ENCODE measurements at regions not wholly inside any gene's neighbourhood (a gene's known extent, or its start where the extent isn't known, plus 50 kb on each side); places are given as distances from the start of the nearest gene placed in this dataset.
"Not testable (repeated sequence)": the region's sequence is repeated elsewhere in the genome, so short reads cannot be mapped to it uniquely, and the experiment has no call there.

DNA sequence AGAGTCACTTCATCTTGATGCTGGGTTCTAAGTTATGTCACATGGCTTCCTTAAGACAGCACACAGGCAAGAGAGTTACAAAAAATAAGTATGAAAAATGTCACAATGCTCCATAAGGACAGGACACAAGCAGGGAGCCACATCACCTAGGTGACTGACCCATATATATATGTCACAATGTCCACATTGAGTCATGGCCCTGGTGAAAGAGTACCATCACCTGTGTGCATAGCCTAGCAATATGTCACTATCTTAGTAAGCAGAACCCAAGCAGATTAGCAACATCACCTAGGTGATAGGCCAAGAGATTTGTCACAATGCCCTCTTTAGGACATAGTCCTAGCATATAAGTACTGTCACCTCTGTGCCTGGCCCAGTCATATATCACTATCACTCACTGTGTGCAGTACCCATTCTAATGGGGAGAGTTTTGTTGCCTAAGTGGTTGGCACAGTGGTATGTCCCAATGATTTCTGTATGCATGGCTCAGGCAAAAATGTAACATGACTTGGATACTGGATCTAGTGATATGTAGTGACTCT is 1012.0 kb upstream of the AMELY start:
- in situ Hi-C loops (cut with HindIII; ENCODE audit: low sequenced_read_pairs): no loop called here
- DNase-seq (ENCODE audit: low spot score): no peak

DNA sequence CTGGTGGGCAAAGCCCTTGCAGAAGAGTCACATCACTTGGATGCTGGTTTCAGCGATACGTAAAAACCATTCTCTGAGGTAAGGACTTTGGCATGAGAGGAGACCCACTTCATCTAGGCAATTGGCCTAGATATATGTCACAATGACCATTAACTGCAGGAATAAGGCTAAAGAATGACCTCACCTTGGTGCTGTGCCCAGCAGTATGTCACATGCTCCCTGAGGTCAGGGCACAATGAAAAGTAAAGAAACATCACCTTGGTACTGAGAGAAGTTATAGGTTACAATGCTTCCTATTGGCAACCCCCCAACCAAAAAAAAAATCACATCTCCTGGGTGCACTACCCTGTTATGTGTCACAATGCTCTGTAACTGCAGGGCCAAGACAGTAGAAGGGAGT is 1008.8 kb upstream of the AMELY start:
- no peak for DNase-seq (ENCODE audit: low spot score)
- in situ Hi-C loops (cut with HindIII; ENCODE audit: low sequenced_read_pairs): no loop called here

- DNase-seq (ENCODE audit: low spot score): no peak
- in situ Hi-C loops (cut with HindIII; ENCODE audit: low sequenced_read_pairs): no loop called here
Measured at GRCh38 chrY:7888506-7888905, 977.0 kb upstream of the AMELY start.

DNA sequence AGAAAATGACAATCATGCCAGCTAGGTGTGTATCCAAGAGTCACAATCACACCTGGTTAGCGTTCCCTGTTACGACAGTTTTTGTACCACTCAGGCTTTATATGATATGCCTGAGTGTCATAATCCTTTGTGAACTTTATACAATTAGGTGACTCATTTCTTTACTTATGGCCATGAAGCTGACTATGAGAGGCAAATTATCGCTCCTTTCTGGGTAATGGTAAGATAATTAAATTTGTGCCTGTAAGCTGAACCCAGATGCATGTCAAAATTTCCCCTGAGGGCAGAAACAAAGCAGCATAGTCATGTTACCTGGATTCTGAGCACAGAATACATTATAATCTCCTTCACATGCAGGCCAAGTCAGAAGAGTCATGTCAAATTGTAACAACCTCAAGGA is 970.1 kb upstream of the AMELY start:
- in situ Hi-C loops (cut with HindIII; ENCODE audit: low sequenced_read_pairs): no loop called here
- DNase-seq (ENCODE audit: low spot score): no peak

DNA sequence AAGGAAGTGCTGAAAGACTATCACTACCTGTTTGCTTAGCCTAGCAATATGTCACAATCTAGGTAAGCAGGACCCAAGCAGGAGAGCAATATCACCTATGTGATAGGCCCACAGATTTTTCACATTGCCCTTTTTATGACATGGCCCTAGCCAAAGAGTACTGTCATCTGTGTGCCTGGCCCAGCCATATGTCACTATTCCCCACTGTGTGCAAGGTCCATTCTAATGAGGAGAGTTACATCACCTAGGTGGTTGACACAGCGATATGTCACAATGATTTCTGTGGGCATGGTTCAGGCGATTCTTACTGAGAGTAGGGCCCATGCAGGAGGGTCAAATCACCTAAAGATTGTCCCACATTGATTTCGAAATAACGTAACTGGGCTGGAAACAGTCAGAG is 967.7 kb upstream of the AMELY start:
- in situ Hi-C loops (cut with HindIII; ENCODE audit: low sequenced_read_pairs): no loop called here
- DNase-seq (ENCODE audit: low spot score): peak; percentile 64

- in situ Hi-C loops (cut with HindIII; ENCODE audit: low sequenced_read_pairs): no loop called here
Measured at GRCh38 chrY:7878719-7879118, 967.2 kb upstream of the AMELY start.

DNA sequence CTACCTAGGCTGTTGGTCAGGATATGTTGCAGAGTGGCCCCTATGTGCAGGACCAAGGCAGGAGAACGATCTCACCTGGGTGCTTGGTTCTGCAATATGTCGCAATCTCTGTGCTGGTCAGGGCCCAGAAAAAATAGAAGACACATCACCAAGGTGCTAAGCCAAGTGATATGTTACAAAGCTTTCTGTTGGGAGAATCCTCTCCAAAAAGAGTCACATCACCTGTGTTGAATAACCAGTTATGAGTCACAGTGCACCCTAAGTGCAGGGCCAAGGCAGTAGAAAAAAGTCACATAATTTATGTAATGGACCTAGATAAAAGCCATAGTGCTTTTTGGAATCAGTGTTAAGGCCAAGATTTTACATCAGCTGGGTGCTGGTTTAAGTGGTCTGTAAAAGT is 965.9 kb upstream of the AMELY start:
- DNase-seq (ENCODE audit: low spot score): no peak
- in situ Hi-C loops (cut with HindIII; ENCODE audit: low sequenced_read_pairs): no loop called here

More at GRCh38 chrY:7878719-7879118, 967.2 kb upstream of the AMELY start:
- DNase-seq (ENCODE audit: low spot score): no peak

DNA sequence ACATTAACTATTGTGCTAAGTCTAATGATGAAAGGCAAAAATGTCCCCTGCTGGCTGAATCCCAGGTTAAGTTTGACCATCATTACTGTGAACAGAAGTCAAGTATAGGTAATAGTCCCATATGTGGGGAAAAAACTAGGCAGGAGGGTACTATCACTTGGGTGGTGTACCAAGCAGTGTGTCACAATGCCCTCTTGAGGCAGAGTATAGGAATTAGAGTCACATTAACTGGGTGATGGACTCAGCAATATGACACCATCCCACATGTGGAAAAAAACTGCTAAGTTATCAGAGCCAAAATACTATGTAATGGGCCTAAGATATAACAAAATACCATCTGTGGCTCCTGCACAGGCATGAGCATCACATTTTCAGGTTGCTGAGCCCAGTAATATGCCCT is 962.5 kb upstream of the AMELY start:
- in situ Hi-C loops (cut with HindIII; ENCODE audit: low sequenced_read_pairs): no loop called here
- DNase-seq (ENCODE audit: low spot score): peak; percentile 59

DNA sequence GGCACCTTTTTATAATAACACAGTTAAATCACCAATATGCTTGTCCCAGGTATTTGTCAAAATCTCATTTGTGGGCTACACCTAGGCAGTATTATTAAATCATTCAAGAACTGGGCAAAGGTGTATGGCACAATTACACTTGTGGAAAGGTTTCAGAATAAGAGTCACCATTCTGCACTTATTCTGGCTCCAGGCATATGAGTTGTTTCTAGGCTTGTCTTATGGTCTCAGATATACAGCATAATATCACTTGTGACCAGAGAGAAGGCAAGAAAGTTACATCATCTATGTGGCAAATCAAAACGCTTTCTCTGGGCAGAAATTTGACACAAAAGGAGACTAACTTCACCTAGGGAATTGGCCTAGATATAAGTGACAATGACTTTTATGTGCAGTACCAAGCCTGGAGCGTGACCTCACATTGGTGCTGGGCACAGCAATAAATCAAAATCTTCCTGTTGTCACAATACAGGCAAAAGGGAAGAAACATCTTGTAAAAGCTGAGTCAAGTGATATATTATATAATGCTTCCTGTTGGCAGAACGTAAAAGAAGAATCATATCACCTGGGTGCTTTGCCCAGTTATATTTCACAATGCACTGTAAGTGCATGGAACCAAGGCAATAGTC is 959.9 kb upstream of the AMELY start:
- DNase-seq (ENCODE audit: low spot score): no peak
- in situ Hi-C loops (cut with HindIII; ENCODE audit: low sequenced_read_pairs): no loop called here

DNA sequence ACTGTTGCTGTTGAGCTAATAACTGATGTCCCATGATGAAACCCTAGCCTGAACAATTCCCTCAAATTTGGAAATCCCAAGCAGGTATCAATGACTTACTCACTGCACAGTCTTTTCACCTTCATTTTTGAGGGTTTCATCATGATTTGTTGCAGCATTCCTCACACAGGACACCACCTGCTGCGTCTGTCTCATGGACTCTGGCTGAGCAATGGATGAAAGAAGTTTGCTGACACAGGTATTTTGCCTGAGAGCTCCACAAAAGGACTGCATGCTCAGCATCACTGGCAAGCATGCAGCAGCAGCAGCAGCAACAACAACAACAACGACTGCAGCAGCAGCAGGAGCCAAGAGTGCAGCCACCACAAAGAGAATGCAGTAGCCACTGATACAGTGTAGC is 955.4 kb upstream of the AMELY start:
- DNase-seq (ENCODE audit: low spot score): no peak
- in situ Hi-C loops (cut with HindIII; ENCODE audit: low sequenced_read_pairs): no loop called here

GRCh38 chrY:7860781-7861614 is 949.4 kb upstream of the AMELY start:
- in situ Hi-C loops (cut with HindIII; ENCODE audit: low sequenced_read_pairs): no loop called here
- DNase-seq (ENCODE audit: low spot score): peak; percentile 65

DNA sequence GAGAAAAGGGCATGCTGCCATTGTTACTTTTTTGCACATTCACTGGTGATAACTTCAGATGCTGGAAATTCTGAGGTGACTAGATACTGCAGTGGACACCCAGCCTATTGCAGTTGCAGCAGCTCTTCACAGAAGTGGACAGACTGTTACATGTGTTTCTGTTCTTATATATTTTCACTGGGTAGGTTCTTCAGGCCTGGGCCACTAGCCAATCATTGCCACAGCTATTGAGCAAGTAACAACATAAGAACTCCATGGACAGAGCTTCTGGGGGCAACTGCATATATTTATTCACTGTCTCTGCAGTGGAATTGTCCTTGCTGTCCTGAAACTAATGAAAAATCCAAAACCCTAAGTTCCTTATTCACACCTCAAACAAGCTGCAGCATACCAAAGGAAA is 938.6 kb upstream of the AMELY start:
- in situ Hi-C loops (cut with HindIII; ENCODE audit: low sequenced_read_pairs): no loop called here
- DNase-seq (ENCODE audit: low spot score): no peak

GRCh38 chrY:7845776-7846175 is 934.2 kb upstream of the AMELY start:
- DNase-seq (ENCODE audit: low spot score): no peak
- in situ Hi-C loops (cut with HindIII; ENCODE audit: low sequenced_read_pairs): no loop called here

- DNase-seq (ENCODE audit: low spot score): peak; percentile 74
- in situ Hi-C loops (cut with HindIII; ENCODE audit: low sequenced_read_pairs): no loop called here
Measured at GRCh38 chrY:7837046-7837445, 925.5 kb upstream of the AMELY start.

DNA sequence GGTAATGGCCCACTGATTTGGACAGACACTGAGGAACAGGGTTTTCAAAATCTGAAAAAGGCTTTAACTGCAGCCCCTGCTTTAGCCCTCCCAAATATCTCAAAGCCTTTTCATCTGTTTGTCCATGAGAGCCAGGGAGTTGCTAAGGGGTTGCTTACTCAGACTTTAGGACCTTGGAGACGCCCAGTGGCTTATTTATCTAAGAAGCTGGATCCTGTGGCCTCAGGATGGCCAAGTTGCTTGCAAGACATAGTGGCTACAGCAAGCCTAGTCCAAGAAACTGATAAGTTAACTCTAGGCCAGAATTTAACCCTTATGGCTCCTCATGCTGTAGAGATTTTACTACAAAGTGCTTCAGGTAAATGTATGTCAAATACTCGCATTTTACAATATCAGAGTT is 924.8 kb upstream of the AMELY start:
- in situ Hi-C loops (cut with HindIII; ENCODE audit: low sequenced_read_pairs): no loop called here
- DNase-seq (ENCODE audit: low spot score): no peak

- in situ Hi-C loops (cut with HindIII; ENCODE audit: low sequenced_read_pairs): no loop called here
- no peak for DNase-seq (ENCODE audit: low spot score)
Measured at GRCh38 chrY:7835416-7835815, 923.9 kb upstream of the AMELY start.

DNA sequence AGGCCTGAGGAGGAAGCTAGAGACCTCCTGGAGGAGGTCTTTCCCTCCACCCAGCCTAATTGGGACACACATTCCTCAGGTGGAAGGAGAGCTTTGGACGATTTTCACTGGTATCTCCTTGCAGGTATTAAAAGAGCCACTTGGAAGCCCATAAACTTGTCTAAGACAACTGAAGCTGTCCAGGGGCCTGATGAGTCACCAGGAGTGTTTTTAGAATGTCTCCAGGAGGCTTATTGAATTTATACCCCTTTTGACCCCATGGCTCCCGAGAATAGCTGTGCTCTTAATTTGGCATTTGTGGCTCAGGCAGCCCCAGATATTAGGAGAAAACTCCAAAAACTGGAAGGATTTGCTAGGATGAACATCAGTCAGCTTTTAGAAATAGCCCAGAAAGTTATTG is 922.7 kb upstream of the AMELY start:
- DNase-seq (ENCODE audit: low spot score): no peak
- in situ Hi-C loops (cut with HindIII; ENCODE audit: low sequenced_read_pairs): no loop called here

GRCh38 chrY:7830881-7831280 is 919.3 kb upstream of the AMELY start:
- DNase-seq (ENCODE audit: low spot score); in situ Hi-C loops (cut with HindIII; ENCODE audit: low sequenced_read_pairs): not testable (repeated sequence)

DNA sequence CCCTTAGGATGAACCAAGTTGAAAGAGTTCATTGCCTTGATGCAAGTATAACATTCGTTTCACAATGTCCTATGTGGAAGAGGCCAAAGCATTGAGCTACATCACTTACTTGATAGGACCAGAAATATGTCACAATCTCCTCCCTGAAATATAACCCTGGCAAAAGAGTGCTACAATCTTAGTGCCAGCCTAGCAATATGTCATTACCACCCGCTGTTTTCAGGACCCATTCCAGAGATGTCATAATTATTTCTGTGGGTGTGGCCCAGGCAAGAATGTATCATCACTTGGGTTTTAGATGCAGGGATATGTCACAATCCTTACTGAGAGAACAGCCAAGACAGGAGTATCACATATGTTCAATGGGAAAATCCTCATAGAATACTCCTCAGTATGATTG is 915.0 kb upstream of the AMELY start:
- peak; percentile 23 for DNase-seq (ENCODE audit: low spot score)
- in situ Hi-C loops (cut with HindIII; ENCODE audit: low sequenced_read_pairs): no loop called here

DNA sequence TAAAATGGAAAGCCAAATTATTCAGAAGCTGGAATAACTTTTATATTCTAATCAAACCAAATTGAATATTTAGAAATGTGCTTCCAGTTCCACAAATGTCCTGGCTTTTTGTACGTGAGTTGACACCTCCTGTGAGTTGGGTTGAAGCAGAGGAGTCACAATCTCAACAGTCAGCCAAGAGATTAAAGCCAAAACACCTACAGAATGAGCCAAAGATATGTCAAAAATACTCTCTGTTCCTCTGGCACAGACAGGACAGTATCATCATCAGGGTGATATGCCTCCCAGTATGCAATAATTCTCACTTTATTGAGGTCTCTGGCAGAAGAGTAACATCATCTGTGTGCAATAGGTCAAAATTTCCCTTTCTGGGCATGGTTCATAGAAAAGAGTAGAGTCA is 914.3 kb upstream of the AMELY start:
- peak; percentile 71 for DNase-seq (ENCODE audit: low spot score)
- in situ Hi-C loops (cut with HindIII; ENCODE audit: low sequenced_read_pairs): no loop called here

Measured in G401 (cell line).